HG03354 (cell line): ENCODE measurements at regions not wholly inside any gene's neighbourhood (a gene's known extent, or its start where the extent isn't known, plus 50 kb on each side); places are given as distances from the start of the nearest gene placed in this dataset.
"Not testable (repeated sequence)": the region's sequence is repeated elsewhere in the genome, so short reads cannot be mapped to it uniquely, and the experiment has no call there.

Experiments used
- ATAC-seq: cut with Tn5 transposase; IDR thresholded peaks from one replicate; pipeline ENCODE4 v1.9.1; 2021; ENCODE audit warnings: mild to moderate bottlenecking; ENCODE audit not compliant: unreplicated experiment, poor library complexity, severe bottlenecking

- no peak for ATAC-seq
Measured at GRCh38 chr4:156517546-156517945, 454.1 kb downstream of the PDGFC start.

GRCh38 chr4:156516698-156517097 lies 454.9 kb downstream of the PDGFC start:
- ATAC-seq, result no peak

- ATAC-seq, result no peak
Measured at GRCh38 chr4:156515295-156515694, 456.3 kb downstream of the PDGFC start.

GRCh38 chr4:156512622-156513021 lies 459.0 kb downstream of the PDGFC start:
- ATAC-seq, result no peak

- ATAC-seq, result not testable (repeated sequence)
Measured at GRCh38 chr4:156509921-156510320, 461.7 kb downstream of the PDGFC start.

- peak; percentile 58 for ATAC-seq
Measured at GRCh38 chr4:156505341-156505955, 466.2 kb downstream of the PDGFC start.

GRCh38 chr4:156503119-156503518 lies 468.5 kb downstream of the PDGFC start:
- no peak for ATAC-seq

- no peak for ATAC-seq
Measured at GRCh38 chr4:156501962-156502361, 469.6 kb downstream of the PDGFC start.

- no peak for ATAC-seq
Measured at GRCh38 chr4:156499684-156500083, 471.9 kb downstream of the PDGFC start.

GRCh38 chr4:156497486-156497885 lies 474.1 kb downstream of the PDGFC start:
- ATAC-seq, result no peak

- no peak for ATAC-seq
Measured at GRCh38 chr4:156496797-156497196, 474.8 kb downstream of the PDGFC start.

- no peak for ATAC-seq
Measured at GRCh38 chr4:156495836-156496235, 475.8 kb downstream of the PDGFC start.

- ATAC-seq, result no peak
Measured at GRCh38 chr4:156495091-156495490, 476.5 kb downstream of the PDGFC start.

GRCh38 chr4:156493858-156494257 lies 477.7 kb downstream of the PDGFC start:
- ATAC-seq, result no peak

- ATAC-seq, result no peak
Measured at GRCh38 chr4:156487107-156487506, 484.5 kb downstream of the PDGFC start.

GRCh38 chr4:156481845-156482244 lies 489.8 kb downstream of the PDGFC start:
- no peak for ATAC-seq

- ATAC-seq, result no peak
Measured at GRCh38 chr4:156477636-156478035, 494.0 kb downstream of the PDGFC start.

GRCh38 chr4:156476359-156476758 lies 495.2 kb downstream of the PDGFC start:
- ATAC-seq, result no peak

- ATAC-seq, result no peak
Measured at GRCh38 chr4:156475322-156475721, 496.3 kb downstream of the PDGFC start.

GRCh38 chr4:156473151-156473550 lies 498.4 kb downstream of the PDGFC start:
- no peak for ATAC-seq

GRCh38 chr4:156472624-156473023 lies 499.0 kb downstream of the PDGFC start:
- ATAC-seq, result no peak

- ATAC-seq, result no peak
Measured at GRCh38 chr4:156459584-156459983, 505.9 kb upstream of the CTSO start.
